ENCODE measurements at regions not wholly inside any gene's neighbourhood (a gene's known extent, or its start where the extent isn't known, plus 50 kb on each side); places are given as distances from the start of the nearest gene placed in this dataset.

GRCh38 chr5:52672459-52672858, 115.3 kb upstream of the ITGA1 start:
- Histone ChIP-seq H3K27me3 (ENCODE audit: insufficient read depth, low read depth, low read length) (no peaks in the 10 kb centered on the region), H3K4me3 (ENCODE audit: low read length) (no peak overlapping the region), H3K36me3 (ENCODE audit: insufficient read depth, low read length) (no peaks in the 10 kb centered on the region), H3K4me2 (ENCODE audit: low read length) (no peak overlapping the region), H3K9ac (ENCODE audit: low read length) (no peak overlapping the region), H4K20me1 (ENCODE audit: insufficient read depth) (no peaks in the 10 kb centered on the region), H2AFZ (ENCODE audit: low read depth, low read length) (no peak overlapping the region), H3K9me2 (ENCODE audit: insufficient read depth, low read length) (no peaks in the 10 kb centered on the region), H3K27ac (ENCODE audit: low read length) (no peak overlapping the region), H3K9me3 (ENCODE audit: low read length) (no peaks in the 10 kb centered on the region), H3F3A (ENCODE audit: insufficient read depth, low read length, poor library complexity, severe bottlenecking) (no peaks in the 10 kb centered on the region), H3K79me2 (replicated peaks; ENCODE audit: insufficient read depth, low read length) (no peaks in the 10 kb centered on the region)
- TF ChIP-seq MXI1 (conservative IDR thresholded peaks at IDR 0.05; ENCODE audit: poor library complexity, severe bottlenecking): no peak
- no peak for TF ChIP-seq POLR2AphosphoS5 (IDR thresholded peaks at IDR 0.05)
- TF ChIP-seq SMC3 (conservative IDR thresholded peaks at IDR 0.05; ENCODE audit: poor library complexity): no peak
- no peak for TF ChIP-seq EZH2 (IDR thresholded peaks at IDR 0.05; ENCODE audit: borderline replicate concordance, insufficient read depth, low read length, poor library complexity, severe bottlenecking)
- TF ChIP-seq EP300 (conservative IDR thresholded peaks at IDR 0.05; ENCODE audit: poor library complexity, severe bottlenecking): no peak
- TF ChIP-seq, protein P1, sequence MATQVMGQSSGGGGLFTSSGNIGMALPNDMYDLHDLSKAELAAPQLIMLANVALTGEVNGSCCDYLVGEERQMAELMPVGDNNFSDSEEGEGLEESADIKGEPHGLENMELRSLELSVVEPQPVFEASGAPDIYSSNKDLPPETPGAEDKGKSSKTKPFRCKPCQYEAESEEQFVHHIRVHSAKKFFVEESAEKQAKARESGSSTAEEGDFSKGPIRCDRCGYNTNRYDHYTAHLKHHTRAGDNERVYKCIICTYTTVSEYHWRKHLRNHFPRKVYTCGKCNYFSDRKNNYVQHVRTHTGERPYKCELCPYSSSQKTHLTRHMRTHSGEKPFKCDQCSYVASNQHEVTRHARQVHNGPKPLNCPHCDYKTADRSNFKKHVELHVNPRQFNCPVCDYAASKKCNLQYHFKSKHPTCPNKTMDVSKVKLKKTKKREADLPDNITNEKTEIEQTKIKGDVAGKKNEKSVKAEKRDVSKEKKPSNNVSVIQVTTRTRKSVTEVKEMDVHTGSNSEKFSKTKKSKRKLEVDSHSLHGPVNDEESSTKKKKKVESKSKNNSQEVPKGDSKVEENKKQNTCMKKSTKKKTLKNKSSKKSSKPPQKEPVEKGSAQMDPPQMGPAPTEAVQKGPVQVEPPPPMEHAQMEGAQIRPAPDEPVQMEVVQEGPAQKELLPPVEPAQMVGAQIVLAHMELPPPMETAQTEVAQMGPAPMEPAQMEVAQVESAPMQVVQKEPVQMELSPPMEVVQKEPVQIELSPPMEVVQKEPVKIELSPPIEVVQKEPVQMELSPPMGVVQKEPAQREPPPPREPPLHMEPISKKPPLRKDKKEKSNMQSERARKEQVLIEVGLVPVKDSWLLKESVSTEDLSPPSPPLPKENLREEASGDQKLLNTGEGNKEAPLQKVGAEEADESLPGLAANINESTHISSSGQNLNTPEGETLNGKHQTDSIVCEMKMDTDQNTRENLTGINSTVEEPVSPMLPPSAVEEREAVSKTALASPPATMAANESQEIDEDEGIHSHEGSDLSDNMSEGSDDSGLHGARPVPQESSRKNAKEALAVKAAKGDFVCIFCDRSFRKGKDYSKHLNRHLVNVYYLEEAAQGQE (IDR thresholded peaks at IDR 0.05; ENCODE audit: borderline replicate concordance): no peak
- TF ChIP-seq, protein P2, sequence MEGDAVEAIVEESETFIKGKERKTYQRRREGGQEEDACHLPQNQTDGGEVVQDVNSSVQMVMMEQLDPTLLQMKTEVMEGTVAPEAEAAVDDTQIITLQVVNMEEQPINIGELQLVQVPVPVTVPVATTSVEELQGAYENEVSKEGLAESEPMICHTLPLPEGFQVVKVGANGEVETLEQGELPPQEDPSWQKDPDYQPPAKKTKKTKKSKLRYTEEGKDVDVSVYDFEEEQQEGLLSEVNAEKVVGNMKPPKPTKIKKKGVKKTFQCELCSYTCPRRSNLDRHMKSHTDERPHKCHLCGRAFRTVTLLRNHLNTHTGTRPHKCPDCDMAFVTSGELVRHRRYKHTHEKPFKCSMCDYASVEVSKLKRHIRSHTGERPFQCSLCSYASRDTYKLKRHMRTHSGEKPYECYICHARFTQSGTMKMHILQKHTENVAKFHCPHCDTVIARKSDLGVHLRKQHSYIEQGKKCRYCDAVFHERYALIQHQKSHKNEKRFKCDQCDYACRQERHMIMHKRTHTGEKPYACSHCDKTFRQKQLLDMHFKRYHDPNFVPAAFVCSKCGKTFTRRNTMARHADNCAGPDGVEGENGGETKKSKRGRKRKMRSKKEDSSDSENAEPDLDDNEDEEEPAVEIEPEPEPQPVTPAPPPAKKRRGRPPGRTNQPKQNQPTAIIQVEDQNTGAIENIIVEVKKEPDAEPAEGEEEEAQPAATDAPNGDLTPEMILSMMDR (IDR thresholded peaks at IDR 0.05; ENCODE audit: poor library complexity, severe bottlenecking): no peak
- no peak for TF ChIP-seq RAD21 (conservative IDR thresholded peaks at IDR 0.05)
- TF ChIP-seq TAF1 (IDR thresholded peaks at IDR 0.05; ENCODE audit: low read depth): no peak

DNA sequence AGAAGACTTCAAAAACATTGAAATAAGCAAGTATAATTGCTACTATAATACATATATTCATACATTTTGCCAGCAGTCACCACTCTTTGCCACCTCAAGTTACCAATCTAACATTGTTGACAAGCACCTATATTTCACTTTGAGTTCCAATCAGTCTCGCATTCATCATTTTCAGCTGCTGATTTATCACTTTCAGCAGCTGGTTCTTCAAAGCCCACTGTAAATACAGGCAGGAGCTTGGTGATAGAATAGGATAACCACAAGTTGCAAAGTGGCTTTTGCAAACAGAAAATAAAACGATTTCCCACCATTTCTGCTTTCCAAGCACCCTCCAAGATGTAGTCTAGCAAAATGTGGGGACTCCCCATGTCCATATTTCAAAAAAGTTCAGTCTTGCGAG, 114.2 kb upstream of the ITGA1 start:
- Histone ChIP-seq H3K9me2 (ENCODE audit: insufficient read depth, low read length) (no peaks in the 10 kb centered on the region), H3K36me3 (ENCODE audit: insufficient read depth, low read length) (no peaks in the 10 kb centered on the region), H3K9me3 (ENCODE audit: low read length) (no peaks in the 10 kb centered on the region), H3K4me2 (ENCODE audit: low read length) (no peak overlapping the region), H2AFZ (ENCODE audit: low read depth, low read length) (no peak overlapping the region), H4K20me1 (ENCODE audit: insufficient read depth) (no peaks in the 10 kb centered on the region), H3K27ac (ENCODE audit: low read length) (no peak overlapping the region), H3F3A (ENCODE audit: insufficient read depth, low read length, poor library complexity, severe bottlenecking) (no peaks in the 10 kb centered on the region), H3K9ac (ENCODE audit: low read length) (no peak overlapping the region), H3K4me3 (ENCODE audit: low read length) (no peak overlapping the region), H3K79me2 (replicated peaks; ENCODE audit: insufficient read depth, low read length) (no peaks in the 10 kb centered on the region), H3K27me3 (ENCODE audit: insufficient read depth, low read depth, low read length) (no peaks in the 10 kb centered on the region)
- TF ChIP-seq EZH2 (IDR thresholded peaks at IDR 0.05; ENCODE audit: borderline replicate concordance, insufficient read depth, low read length, poor library complexity, severe bottlenecking): no peak
- TF ChIP-seq POLR2AphosphoS5 (IDR thresholded peaks at IDR 0.05): no peak
- TF ChIP-seq RAD21 (conservative IDR thresholded peaks at IDR 0.05): no peak
- TF ChIP-seq, protein P1 (IDR thresholded peaks at IDR 0.05; ENCODE audit: borderline replicate concordance): no peak
- TF ChIP-seq EP300 (conservative IDR thresholded peaks at IDR 0.05; ENCODE audit: poor library complexity, severe bottlenecking): no peak
- no peak for TF ChIP-seq TAF1 (IDR thresholded peaks at IDR 0.05; ENCODE audit: low read depth)
- TF ChIP-seq, protein P2 (IDR thresholded peaks at IDR 0.05; ENCODE audit: poor library complexity, severe bottlenecking): no peak
- TF ChIP-seq MXI1 (conservative IDR thresholded peaks at IDR 0.05; ENCODE audit: poor library complexity, severe bottlenecking): no peak
- no peak for TF ChIP-seq SMC3 (conservative IDR thresholded peaks at IDR 0.05; ENCODE audit: poor library complexity)
